Endothelial cell of hepatic sinusoid (primary cell): ENCODE measurements at regions not wholly inside any gene's neighbourhood (a gene's known extent, or its start where the extent isn't known, plus 50 kb on each side); places are given as distances from the start of the nearest gene placed in this dataset.
"Not testable (repeated sequence)": the region's sequence is repeated elsewhere in the genome, so short reads cannot be mapped to it uniquely, and the experiment has no call there.

Experiments used
- in situ Hi-C: cut with HindIII; loops from 2 replicates; pipeline ENCODE4 v1.10.0; 2017; ENCODE audit warnings: low sequenced_read_pairs

DNA sequence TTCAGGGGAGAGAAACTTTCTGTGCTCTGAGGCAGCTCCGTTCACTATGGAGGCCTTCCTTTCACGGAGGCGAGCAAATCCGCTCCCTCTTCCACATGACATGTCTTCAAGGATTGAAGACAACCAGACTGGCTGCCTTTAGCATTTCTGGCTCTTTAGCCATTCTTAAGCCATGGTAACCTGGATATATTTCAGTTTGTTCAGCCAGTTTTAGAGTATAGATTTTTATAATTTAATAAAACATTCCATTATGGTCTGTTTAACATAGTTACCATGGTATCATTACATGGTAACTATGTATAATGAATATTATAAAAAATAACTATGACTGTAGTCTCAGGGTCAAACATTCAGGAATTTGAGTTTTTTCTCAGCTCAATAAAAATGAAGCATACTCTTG is 54.2 kb upstream of the NFIA start:
- in situ Hi-C loops = no loop called here

GRCh38 chr1:61018068-61018467 is 64.3 kb upstream of the NFIA start:
- in situ Hi-C loops = not testable (repeated sequence)

- in situ Hi-C loops = no loop called here
Measured at GRCh38 chr1:61017651-61018050, 64.7 kb upstream of the NFIA start.

DNA sequence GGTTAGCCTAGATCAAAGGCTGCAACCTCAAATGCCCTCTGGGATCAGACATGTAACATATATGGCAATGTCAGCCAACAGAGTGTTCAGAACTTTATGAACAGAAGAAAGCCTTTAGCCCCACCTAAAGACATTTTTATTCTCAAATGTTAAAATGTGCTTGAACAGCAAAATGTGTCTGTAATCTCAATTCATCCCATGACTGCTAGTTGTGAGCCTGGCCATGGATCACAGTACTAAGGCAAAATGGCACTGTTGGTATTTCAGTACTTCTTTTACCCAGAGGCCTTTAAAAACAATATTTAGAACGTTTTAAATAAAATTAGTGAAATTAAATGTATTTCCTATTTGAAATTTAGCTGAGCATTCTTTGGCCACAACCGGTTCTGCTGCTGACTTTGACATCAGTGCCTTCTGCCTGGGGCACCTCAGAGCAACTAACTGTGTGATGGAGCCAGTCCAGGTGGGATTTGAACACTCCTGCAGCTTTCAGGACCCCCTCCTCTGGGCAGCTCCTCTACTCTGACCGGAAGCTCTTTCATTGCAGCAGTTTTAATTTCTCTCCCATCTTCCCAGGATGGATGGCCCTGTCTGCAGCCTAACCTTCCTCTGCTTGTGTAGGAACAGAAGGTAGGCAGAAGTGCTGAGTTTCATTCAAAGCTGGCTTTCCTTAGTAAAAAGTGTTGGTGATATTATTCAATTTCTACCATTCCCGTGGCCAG is 68.3 kb upstream of the NFIA start:
- in situ Hi-C loops = no loop called here

- in situ Hi-C loops = no loop called here
Measured at GRCh38 chr1:61013189-61013945, 69.0 kb upstream of the NFIA start.

- in situ Hi-C loops = no loop called here
Measured at GRCh38 chr1:61012341-61012761, 70.0 kb upstream of the NFIA start.

DNA sequence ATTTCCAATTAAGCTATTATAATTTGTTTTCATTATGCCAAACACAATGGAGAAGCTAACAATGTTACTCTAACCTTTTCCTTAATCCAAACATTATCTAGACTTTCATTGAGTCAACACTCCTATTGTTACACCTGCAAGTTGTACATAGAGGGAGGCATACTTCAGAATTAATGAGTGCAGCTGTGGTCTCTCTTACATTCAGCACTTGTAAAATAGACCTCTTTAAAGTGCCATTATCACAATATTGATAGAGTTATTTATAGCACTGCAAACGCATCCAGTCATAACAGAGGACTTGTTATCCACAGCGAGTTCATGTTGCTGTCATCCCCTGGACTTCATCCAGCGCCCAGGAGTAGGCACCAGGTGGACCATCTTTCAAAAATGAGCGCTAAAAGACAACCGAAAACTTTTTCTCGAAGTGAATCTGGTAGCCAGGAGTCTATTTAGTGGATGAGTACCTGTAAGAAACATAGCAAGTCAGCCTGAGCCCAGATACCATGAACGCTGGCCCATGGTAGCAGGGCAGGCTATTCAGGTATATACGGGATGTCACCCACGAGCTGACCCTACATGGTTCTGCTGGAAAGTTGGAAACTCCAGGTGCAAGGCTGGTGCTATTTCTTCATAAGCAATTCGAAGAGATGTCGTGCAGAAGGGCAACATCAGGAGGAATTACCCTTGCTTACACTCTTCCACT is 70.6 kb upstream of the NFIA start:
- in situ Hi-C loops = no loop called here

- in situ Hi-C loops = loop anchor here (5.0 kb wide), 1 partner anchor 60 kb away; no protein-coding TSS in a partner anchor
Measured at GRCh38 chr1:61007534-61008364, 74.6 kb upstream of the NFIA start.

- in situ Hi-C loops = loop anchor here (5.0 kb wide), 1 partner anchor 59 kb away; no protein-coding TSS in a partner anchor
Measured at GRCh38 chr1:61005614-61006580, 76.5 kb upstream of the NFIA start.

DNA sequence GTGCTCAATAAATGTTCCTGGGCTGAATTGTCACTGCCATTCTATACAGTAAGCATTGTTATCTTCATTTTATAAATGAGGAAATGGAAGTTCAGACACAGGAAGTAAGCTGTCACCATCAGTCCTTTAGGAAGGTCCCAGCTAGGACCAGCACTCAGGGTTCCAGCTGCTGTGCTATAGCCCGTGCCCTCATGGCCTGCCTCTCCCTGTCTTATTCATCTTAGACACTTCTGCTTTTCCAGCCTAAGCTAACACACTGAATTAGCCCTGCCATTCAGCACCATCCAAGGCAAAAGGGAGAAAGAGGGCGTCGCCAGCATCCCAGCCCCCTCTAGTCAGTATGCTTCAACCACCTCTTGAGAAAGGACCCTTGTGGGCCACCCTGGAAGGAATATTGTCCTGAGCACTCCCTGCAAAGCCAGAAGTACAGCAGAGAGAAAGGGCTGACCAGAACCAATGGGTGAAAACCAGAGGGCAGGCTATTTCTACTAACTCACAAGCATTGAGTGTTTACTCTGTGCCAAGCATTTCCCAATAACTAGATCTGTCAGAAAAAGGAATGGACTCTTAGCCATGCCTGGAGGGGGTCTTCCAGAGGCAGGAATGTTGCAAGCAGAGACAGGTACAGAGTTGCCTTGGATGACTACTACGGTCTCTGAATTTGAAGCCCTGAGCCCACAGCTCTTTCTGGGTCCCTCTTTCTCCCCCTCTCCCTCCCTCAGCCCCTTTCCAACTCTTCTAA is 77.9 kb upstream of the NFIA start:
- in situ Hi-C loops = loop anchor here (5.0 kb wide), 1 partner anchor 57 kb away; no protein-coding TSS in a partner anchor

- in situ Hi-C loops = no loop called here
Measured at GRCh38 chr1:61000327-61000726, 82.0 kb upstream of the NFIA start.

- in situ Hi-C loops = no loop called here
Measured at GRCh38 chr1:60998786-60999185, 83.6 kb upstream of the NFIA start.

- in situ Hi-C loops = no loop called here
Measured at GRCh38 chr1:60994828-60995492, 87.4 kb upstream of the NFIA start.

- in situ Hi-C loops = no loop called here
Measured at GRCh38 chr1:60994369-60994768, 88.0 kb upstream of the NFIA start.

- in situ Hi-C loops = no loop called here
Measured at GRCh38 chr1:60992165-60992564, 90.2 kb upstream of the NFIA start.

GRCh38 chr1:60990714-60991090 is 91.7 kb upstream of the NFIA start:
- in situ Hi-C loops = no loop called here

DNA sequence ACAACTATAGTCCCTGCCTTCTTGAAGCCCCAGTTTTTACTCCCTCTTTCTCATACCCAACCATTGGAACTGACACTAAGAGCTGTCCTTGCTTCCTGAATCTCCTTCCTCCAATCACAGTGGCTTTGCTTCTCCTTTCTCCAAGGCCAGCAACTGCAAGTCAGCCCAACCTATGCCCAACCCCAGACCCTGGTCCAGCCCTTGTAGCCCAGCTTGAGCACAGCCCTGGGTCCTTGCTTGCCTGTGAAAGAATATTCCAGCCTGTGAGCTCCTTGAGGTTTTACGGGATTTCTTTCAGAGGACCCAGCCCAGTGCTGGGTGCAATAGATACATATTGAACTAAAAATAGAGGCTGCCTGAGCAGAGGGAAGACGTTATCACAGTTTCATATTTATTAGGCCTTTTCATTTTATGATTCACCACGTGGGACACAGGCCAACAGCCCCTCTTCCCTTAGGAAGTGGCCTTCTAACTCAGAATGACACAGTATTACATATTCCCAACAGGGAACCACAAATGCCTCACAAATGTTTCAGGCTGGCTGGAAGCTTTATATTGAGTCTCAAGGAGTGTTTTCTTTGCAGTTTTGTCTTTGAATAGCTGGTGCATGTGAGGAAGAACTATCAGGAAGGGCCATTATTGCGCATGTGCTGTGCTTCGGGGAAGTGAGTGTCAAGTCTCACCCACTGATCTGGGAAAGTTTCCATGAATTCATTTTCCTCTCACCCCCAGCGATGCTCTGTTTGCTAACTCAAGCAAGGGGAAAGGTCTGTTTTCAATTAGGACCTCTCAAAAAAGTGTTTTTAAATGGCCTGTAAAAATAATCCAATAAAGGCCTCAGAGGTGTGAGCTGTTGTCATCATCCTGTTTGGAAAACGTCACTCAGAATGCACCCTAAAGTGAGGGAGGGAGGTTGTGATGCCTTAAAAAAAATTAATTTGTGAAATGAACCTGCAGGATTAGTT is 92.3 kb upstream of the NFIA start:
- in situ Hi-C loops = no loop called here
